Activated CD8-positive, alpha-beta T cell treated with anti-CD3 and anti-CD28 coated beads for 36 hours (primary cell): ENCODE measurements at regions not wholly inside any gene's neighbourhood (a gene's known extent, or its start where the extent isn't known, plus 50 kb on each side); places are given as distances from the start of the nearest gene placed in this dataset.

Source experiments
- ATAC-seq: fragments of 200-7000 bp; cut with Tn5 transposase; one replicate; pipeline ENCODE4 v1.10.0; 2021; ENCODE audit warnings: mild to moderate bottlenecking, moderate library complexity
- CTCF ChIA-PET: fragments of 350-600 bp; sonication (Branson Sonifier 250); formaldehyde crosslinking; loops from one replicate; lab custom pipeline; 2021; ENCODE audit warnings: antibody characterized with exemption; lab: Charles Lee
- POLR2A ChIA-PET: fragments of 350-600 bp; sonication (Branson Sonifier 250); formaldehyde crosslinking; loops from one replicate; lab custom pipeline; 2021; ENCODE audit warnings: antibody characterized with exemption; lab: Charles Lee
- DNase-seq: peaks from one replicate; pipeline ENCODE4 v3.0.0-alpha.2; 2020
- H3K27ac Mint-ChIP-seq: one replicate; pipeline ENCODE4 v1.8.0; 2021; ENCODE audit warnings: mild to moderate bottlenecking, mixed read lengths
- H3K27me3 Mint-ChIP-seq: one replicate; pipeline ENCODE4 v1.8.0; 2021; ENCODE audit warnings: mixed read lengths
- H3K36me3 Mint-ChIP-seq: one replicate; pipeline ENCODE4 v1.8.0; 2021; ENCODE audit warnings: low read depth, mixed read lengths
- H3K4me1 Mint-ChIP-seq: one replicate; pipeline ENCODE4 v1.8.0; 2021; ENCODE audit warnings: low read depth, mixed read lengths
- H3K4me3 Mint-ChIP-seq: one replicate; pipeline ENCODE4 v1.8.0; 2021; ENCODE audit warnings: mild to moderate bottlenecking, moderate library complexity, mixed read lengths
- H3K9me3 Mint-ChIP-seq: one replicate; pipeline ENCODE4 v1.8.0; 2021; ENCODE audit warnings: mixed read lengths
- CTCF ChIP-seq: fragments of 200-600 bp; IDR thresholded peaks from one replicate; pipeline ENCODE4 v1.8.0; 2022; ENCODE audit warnings: antibody characterized with exemption, mild to moderate bottlenecking
- intact Hi-C: fragments of 100-400 bp; cut with micrococcal nuclease; formaldehyde crosslinking; loops from one replicate; pipeline ENCODE4 v1.10.0; 2022

GRCh38 chr10:44591911-44592310, 207.0 kb upstream of the CXCL12 start:
- H3K4me1 Mint-ChIP-seq, result no peaks in the 10 kb centered on the region
- ChIA-PET POLR2A (no interaction called here), CTCF (no interaction called here)
- no peaks in the 10 kb centered on the region for H3K9me3 Mint-ChIP-seq
- no peak for TF ChIP-seq CTCF
- no peak for DNase-seq
- ATAC-seq, result no peak
- H3K27ac Mint-ChIP-seq, result no peak overlapping the region
- intact Hi-C loops, result no loop called here
- peaks cover 5% of the 10 kb centered on the region for H3K27me3 Mint-ChIP-seq
- no peak overlapping the region for H3K4me3 Mint-ChIP-seq
- no peaks in the 10 kb centered on the region for H3K36me3 Mint-ChIP-seq

DNA sequence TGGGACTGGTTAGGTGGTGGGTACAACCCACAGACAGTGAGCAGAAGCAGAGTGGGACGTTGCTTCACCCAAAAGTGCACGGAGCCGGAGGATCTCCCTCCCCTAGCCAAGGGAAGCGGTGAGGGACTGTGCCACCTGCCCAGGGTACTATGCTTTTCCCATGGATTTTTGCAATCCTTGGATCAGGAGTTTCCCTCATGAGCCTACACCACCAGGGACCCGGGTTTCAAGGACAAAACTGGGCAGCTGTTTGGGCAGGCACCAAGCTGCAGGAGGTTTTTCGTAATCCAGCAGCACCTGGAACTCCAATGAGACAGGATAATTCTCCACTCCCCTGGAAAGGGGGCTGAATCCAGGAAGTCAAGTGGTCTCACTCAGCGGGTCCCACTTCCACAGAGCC, 209.1 kb upstream of the CXCL12 start:
- H3K27ac Mint-ChIP-seq, result no peak overlapping the region

DNA sequence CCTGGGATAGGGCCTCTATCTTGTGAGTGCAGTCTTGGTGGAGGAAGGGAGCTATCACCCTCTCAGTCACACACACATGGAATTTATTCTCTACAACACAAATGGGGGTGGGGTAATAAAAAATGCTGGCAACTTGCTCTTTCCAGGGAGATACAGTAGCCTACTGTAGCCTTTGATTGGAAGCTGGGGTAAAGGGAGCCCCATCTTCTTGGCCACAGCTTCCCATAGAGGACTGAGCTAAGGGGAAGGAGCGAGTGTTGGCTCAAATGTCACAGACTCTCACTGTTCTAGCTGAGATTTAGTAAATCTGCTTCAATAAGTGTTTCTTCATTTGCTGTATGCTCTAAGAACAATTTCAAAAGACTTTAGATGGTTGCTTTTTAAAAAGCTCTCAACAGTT, 222.2 kb upstream of the CXCL12 start:
- H3K4me3 Mint-ChIP-seq, result no peak overlapping the region
- DNase-seq, result no peak
- no peak overlapping the region for H3K27ac Mint-ChIP-seq
- no peaks in the 10 kb centered on the region for H3K9me3 Mint-ChIP-seq
- TF ChIP-seq CTCF, result no peak
- no peaks in the 10 kb centered on the region for H3K4me1 Mint-ChIP-seq
- intact Hi-C loops, result no loop called here
- peaks cover 8% of the 10 kb centered on the region for H3K27me3 Mint-ChIP-seq
- CTCF ChIA-PET, result no interaction called here
- POLR2A ChIA-PET, result no interaction called here
- H3K36me3 Mint-ChIP-seq, result no peaks in the 10 kb centered on the region
- no peak for ATAC-seq

More for the DNA sequence above, 209.1 kb upstream of the CXCL12 start:
- no peak for ATAC-seq
- Mint-ChIP-seq H3K9me3 (no peaks in the 10 kb centered on the region), H3K4me1 (no peaks in the 10 kb centered on the region), H3K27me3 (peaks cover 5% of the 10 kb centered on the region), H3K4me3 (no peak overlapping the region), H3K36me3 (no peaks in the 10 kb centered on the region)
- intact Hi-C loops, result no loop called here
- no peak for DNase-seq
- CTCF ChIA-PET, result no interaction called here
- TF ChIP-seq CTCF, result no peak
- POLR2A ChIA-PET, result no interaction called here

GRCh38 chr10:44618910-44619309, 234.0 kb upstream of the CXCL12 start:
- no peak for TF ChIP-seq CTCF
- Mint-ChIP-seq H3K4me3 (no peak overlapping the region), H3K36me3 (no peaks in the 10 kb centered on the region), H3K9me3 (no peaks in the 10 kb centered on the region), H3K4me1 (no peaks in the 10 kb centered on the region), H3K27ac (no peak overlapping the region), H3K27me3 (no peaks in the 10 kb centered on the region)
- ChIA-PET CTCF (no interaction called here), POLR2A (no interaction called here)
- DNase-seq (no peak), ATAC-seq (no peak)
- intact Hi-C loops, result no loop called here

DNA sequence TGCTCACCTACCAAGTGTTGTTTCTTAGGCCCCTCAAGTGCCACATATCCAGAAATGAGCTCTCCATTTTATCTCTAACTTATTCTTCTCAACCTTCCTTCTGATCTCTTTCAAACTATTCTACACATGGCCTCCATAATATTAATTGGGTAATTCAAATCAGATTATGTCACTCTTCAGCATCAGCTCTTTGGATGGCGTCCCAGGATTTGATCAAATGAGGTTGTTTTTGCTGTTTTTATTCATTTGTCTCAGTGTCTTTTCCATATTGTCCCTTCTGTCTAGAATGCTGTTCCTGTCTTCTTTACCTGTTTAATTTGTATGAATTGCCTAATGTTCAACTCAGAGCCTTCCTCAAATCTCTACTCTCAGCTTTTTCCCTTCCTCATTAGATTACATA, 234.6 kb upstream of the CXCL12 start:
- Mint-ChIP-seq H3K27ac (no peak overlapping the region), H3K4me3 (no peak overlapping the region), H3K9me3 (no peaks in the 10 kb centered on the region), H3K27me3 (no peaks in the 10 kb centered on the region), H3K36me3 (no peaks in the 10 kb centered on the region), H3K4me1 (no peaks in the 10 kb centered on the region)
- POLR2A ChIA-PET, result no interaction called here
- TF ChIP-seq CTCF, result no peak
- CTCF ChIA-PET, result no interaction called here
- DNase-seq (no peak), ATAC-seq (no peak)
- intact Hi-C loops, result no loop called here
